Skeletal muscle tissue (tissue), 3 donors: ENCODE measurements at regions not wholly inside any gene's neighbourhood (a gene's known extent, or its start where the extent isn't known, plus 50 kb on each side); places are given as distances from the start of the nearest gene placed in this dataset.

Source experiments
- H3K27ac ChIP-seq: one replicate; pipeline ENCODE4 v1.7.0; 2013; ENCODE audit warnings: mild to moderate bottlenecking, low read depth, low read length, inconsistent platforms
- H3K27me3 ChIP-seq, 3 donors: one replicate each; pipeline ENCODE4 v1.7.0; 2013; ENCODE audit warnings: low read length in 3 of 3; ENCODE audit not compliant: control insufficient read depth in 3 of 3, insufficient read depth in 3 of 3
- H3K36me3 ChIP-seq, 3 donors: one replicate each; pipeline ENCODE4 v1.7.0; 2013; ENCODE audit warnings: low read length in 3 of 3; ENCODE audit not compliant: control insufficient read depth in 3 of 3, insufficient read depth in 3 of 3
- H3K4me1 ChIP-seq, 3 donors: one replicate each; pipeline ENCODE4 v1.7.0; 2013; ENCODE audit warnings: low read length in 3 of 3, mild to moderate bottlenecking in 3 of 3; ENCODE audit not compliant: control insufficient read depth in 3 of 3, insufficient read depth in 3 of 3
- H3K4me3 ChIP-seq, 3 donors: one replicate each; pipeline ENCODE4 v1.7.0; 2013; ENCODE audit warnings: low read length in 3 of 3
- H3K9ac ChIP-seq, 3 donors: one replicate each; pipeline ENCODE4 v1.7.0; 2013; ENCODE audit warnings: low read length in 3 of 3, mild to moderate bottlenecking in 3 of 3, moderate library complexity in 2 of 3, low read depth in 1 of 3
- H3K9me3 ChIP-seq, 3 donors: one replicate each; pipeline ENCODE4 v1.7.0; 2013; ENCODE audit warnings: low read length in 3 of 3; ENCODE audit not compliant: control insufficient read depth in 3 of 3
- donor health status: Osteomylitis.

- Histone ChIP-seq H3K4me3 (no peak overlapping the region), H3K27ac (no peak overlapping the region), H3K9me3 (no peaks in the 10 kb centered on the region), H3K36me3 (no peaks in the 10 kb centered on the region), H3K4me1 (no peaks in the 10 kb centered on the region), H3K9ac (no peak overlapping the region), H3K27me3 (no peaks in the 10 kb centered on the region)
Measured at GRCh38 chr4:14726877-14727361, 275.4 kb upstream of the CPEB2 start.

- Histone ChIP-seq H3K4me3 (no peak overlapping the region), H3K9me3 (no peaks in the 10 kb centered on the region), H3K9ac (no peak overlapping the region), H3K4me1 (no peaks in the 10 kb centered on the region), H3K36me3 (no peaks in the 10 kb centered on the region), H3K27ac (no peak overlapping the region), H3K27me3 (no peaks in the 10 kb centered on the region)
Measured at GRCh38 chr4:14729282-14730000, 272.8 kb upstream of the CPEB2 start.

DNA sequence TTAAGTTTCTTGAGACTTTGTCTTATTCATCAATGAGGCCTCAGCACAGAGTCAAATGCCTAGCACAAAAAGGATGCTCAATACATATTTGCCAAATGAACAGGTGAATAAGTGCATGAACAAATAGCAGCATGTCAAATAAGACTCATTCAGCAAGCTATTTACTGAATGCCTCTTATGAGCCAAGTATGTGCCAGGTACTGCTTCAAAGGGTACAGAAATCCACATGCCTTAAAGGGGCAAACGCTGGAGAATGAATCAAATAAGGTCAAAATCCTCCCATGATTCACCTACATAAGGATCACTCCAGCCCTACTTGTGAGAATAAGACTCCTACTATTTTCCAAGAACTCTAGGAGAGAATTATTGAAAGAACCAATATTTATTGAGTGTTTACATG is 260.2 kb upstream of the CPEB2 start:
- H3K9ac ChIP-seq = no peak overlapping the region
- no peaks in the 10 kb centered on the region for H3K36me3 ChIP-seq
- H3K4me1 ChIP-seq = no peaks in the 10 kb centered on the region
- H3K27ac ChIP-seq = no peak overlapping the region
- H3K4me3 ChIP-seq = no peak overlapping the region
- no peaks in the 10 kb centered on the region for H3K27me3 ChIP-seq
- H3K9me3 ChIP-seq = no peaks in the 10 kb centered on the region

DNA sequence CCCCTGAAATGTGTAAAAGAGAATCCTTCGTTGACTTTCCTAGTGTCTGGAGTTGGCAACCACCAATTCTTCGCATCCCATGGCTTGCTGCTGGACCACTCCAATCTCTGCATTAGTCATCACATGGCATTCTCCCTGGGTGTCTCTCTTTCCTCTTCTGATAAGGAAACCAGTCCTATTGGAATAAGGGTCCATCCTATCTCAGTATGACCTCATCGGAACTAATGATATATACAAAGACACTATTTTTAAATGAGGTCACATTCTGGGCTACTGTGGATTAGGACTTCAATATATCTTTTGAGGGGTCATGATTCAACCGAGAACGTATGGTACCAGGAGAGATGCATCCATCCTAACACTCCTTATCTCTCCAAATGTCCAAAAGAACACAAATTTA is 259.1 kb upstream of the CPEB2 start:
- no peak overlapping the region for H3K27ac ChIP-seq
- H3K36me3 ChIP-seq = no peaks in the 10 kb centered on the region
- H3K9ac ChIP-seq = no peak overlapping the region
- no peak overlapping the region for H3K4me3 ChIP-seq
- no peaks in the 10 kb centered on the region for H3K27me3 ChIP-seq
- no peaks in the 10 kb centered on the region for H3K9me3 ChIP-seq
- H3K4me1 ChIP-seq = no peaks in the 10 kb centered on the region

DNA sequence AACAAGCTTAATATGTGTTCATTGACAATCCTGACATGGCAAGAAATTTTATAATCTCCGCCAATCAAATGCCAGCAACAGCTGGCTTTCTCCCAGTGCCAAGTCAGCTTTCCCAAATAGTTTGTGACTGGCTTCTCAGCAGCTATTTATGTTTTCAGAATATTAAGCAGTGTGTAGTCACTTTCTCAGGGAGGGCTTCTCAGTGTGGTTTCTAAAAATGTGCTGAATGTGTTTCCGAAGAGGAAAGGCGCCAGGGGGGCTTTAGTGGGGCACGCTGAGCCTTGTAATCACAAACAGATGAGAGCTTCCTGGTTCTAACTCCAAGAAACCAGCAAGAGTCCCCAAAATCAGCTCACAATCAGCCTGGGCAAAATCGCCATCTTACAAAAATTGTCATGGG is 258.7 kb upstream of the CPEB2 start:
- no peaks in the 10 kb centered on the region for H3K9me3 ChIP-seq
- no peaks in the 10 kb centered on the region for H3K4me1 ChIP-seq
- no peaks in the 10 kb centered on the region for H3K27me3 ChIP-seq
- H3K4me3 ChIP-seq = no peak overlapping the region
- no peak overlapping the region for H3K9ac ChIP-seq
- no peaks in the 10 kb centered on the region for H3K36me3 ChIP-seq
- H3K27ac ChIP-seq = no peak overlapping the region

DNA sequence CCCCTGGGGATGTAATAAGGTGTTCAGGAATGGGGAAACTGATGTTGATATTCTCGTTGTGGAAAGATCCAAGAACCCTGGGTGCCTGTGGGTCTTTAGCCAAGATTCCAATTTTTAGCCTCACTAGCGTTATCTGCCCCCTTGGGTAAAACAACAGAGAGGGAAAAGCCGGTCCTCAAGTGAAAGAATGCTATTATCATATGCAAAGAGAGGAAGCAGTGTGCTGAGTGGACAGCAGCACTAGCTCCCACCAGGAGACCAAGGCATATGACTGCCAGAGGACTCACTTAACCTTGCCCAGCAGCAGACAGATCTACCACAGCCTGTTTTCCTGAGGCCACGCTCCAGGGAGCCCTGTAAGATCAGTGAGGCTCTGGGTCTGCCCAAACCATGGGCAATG is 257.9 kb upstream of the CPEB2 start:
- no peak overlapping the region for H3K4me3 ChIP-seq
- H3K36me3 ChIP-seq = no peaks in the 10 kb centered on the region
- H3K27ac ChIP-seq = no peak overlapping the region
- no peaks in the 10 kb centered on the region for H3K4me1 ChIP-seq
- H3K9ac ChIP-seq = no peak overlapping the region
- no peaks in the 10 kb centered on the region for H3K9me3 ChIP-seq
- no peaks in the 10 kb centered on the region for H3K27me3 ChIP-seq

- no peaks in the 10 kb centered on the region for H3K4me1 ChIP-seq
Measured at GRCh38 chr4:14749910-14750309, 252.4 kb upstream of the CPEB2 start.

GRCh38 chr4:14752341-14753046 is 249.8 kb upstream of the CPEB2 start:
- Histone ChIP-seq H3K4me1 (no peaks in the 10 kb centered on the region), H3K27ac (no peak overlapping the region), H3K9me3 (peaks cover 3 to 8% (median 3%) of the 10 kb centered on the region in 3 donors), H3K36me3 (no peaks in the 10 kb centered on the region), H3K27me3 (no peaks in the 10 kb centered on the region), H3K4me3 (no peak overlapping the region), H3K9ac (no peak overlapping the region)

More at GRCh38 chr4:14749910-14750309, 252.4 kb upstream of the CPEB2 start:
- Histone ChIP-seq H3K27me3 (no peaks in the 10 kb centered on the region), H3K4me3 (no peak overlapping the region), H3K9ac (no peak overlapping the region), H3K27ac (no peak overlapping the region), H3K9me3 (peaks cover 3 to 8% (median 3%) of the 10 kb centered on the region in 3 donors), H3K36me3 (no peaks in the 10 kb centered on the region)

GRCh38 chr4:14767142-14767541 is 235.1 kb upstream of the CPEB2 start:
- no peak overlapping the region for H3K4me3 ChIP-seq
- H3K9me3 ChIP-seq = no peaks in the 10 kb centered on the region
- H3K27ac ChIP-seq = no peak overlapping the region
- H3K27me3 ChIP-seq = no peaks in the 10 kb centered on the region
- H3K9ac ChIP-seq = no peak overlapping the region
- H3K4me1 ChIP-seq = no peaks in the 10 kb centered on the region
- H3K36me3 ChIP-seq = no peaks in the 10 kb centered on the region

- Histone ChIP-seq H3K9ac (no peak overlapping the region), H3K27ac (no peak overlapping the region), H3K4me1 (no peaks in the 10 kb centered on the region), H3K36me3 (no peaks in the 10 kb centered on the region), H3K9me3 (peaks cover 0 to 2% (median 0%) of the 10 kb centered on the region in 3 donors), H3K4me3 (no peak overlapping the region), H3K27me3 (no peaks in the 10 kb centered on the region)
Measured at GRCh38 chr4:14768449-14768848, 233.8 kb upstream of the CPEB2 start.
